Natural killer cell (primary cell): ENCODE measurements at regions not wholly inside any gene's neighbourhood (a gene's known extent, or its start where the extent isn't known, plus 50 kb on each side); places are given as distances from the start of the nearest gene placed in this dataset.

Source experiments
- ATAC-seq, 3 donors: fragments of 150-1000 bp in 2 of 3; fragments of 200-7000 bp in 1 of 3; cut with Tn5 transposase; 1 replicate in 1 of 3; 2 replicates in 2 of 3; pipeline ENCODE4 v1.10.0; 2021; ENCODE audit warnings: mild to moderate bottlenecking in 2 of 3, moderate library complexity in 2 of 3
- DNase-seq, 2 donors: peaks; one replicate each; pipeline versions ENCODE4 v3.0.0 to v3.0.0-alpha.2; 2013 to 2021; ENCODE audit warnings: mixed read lengths in 1 of 2
- H3K27ac ChIP-seq: one replicate; pipeline ENCODE4 v1.5.1; 2013; ENCODE audit warnings: mild to moderate bottlenecking, low read length
- H3K27me3 ChIP-seq: one replicate; pipeline ENCODE4 v1.6.1; 2013; ENCODE audit warnings: low read length; ENCODE audit not compliant: control insufficient read depth, insufficient read depth
- H3K36me3 ChIP-seq: one replicate; pipeline ENCODE4 v1.6.1; 2013; ENCODE audit warnings: low read length; ENCODE audit not compliant: control insufficient read depth, insufficient read depth
- H3K4me1 ChIP-seq: one replicate; pipeline ENCODE4 v1.6.1; 2013; ENCODE audit warnings: low read length; ENCODE audit not compliant: control insufficient read depth, insufficient read depth
- H3K4me3 ChIP-seq: one replicate; pipeline ENCODE4 v1.5.1; 2013; ENCODE audit warnings: low read length
- H3K9me3 ChIP-seq: one replicate; pipeline ENCODE4 v1.6.1; 2013; ENCODE audit warnings: low read length; ENCODE audit not compliant: control insufficient read depth, insufficient read depth
- H3K27ac Mint-ChIP-seq, 2 donors: one replicate each; pipeline ENCODE4 v1.8.0; 2022; ENCODE audit warnings: mild to moderate bottlenecking in 2 of 2, mixed read lengths in 2 of 2, moderate library complexity in 1 of 2
- H3K27me3 Mint-ChIP-seq, 2 donors: one replicate each; pipeline ENCODE4 v1.8.0; 2022; ENCODE audit warnings: low read depth in 2 of 2, mixed read lengths in 2 of 2
- H3K36me3 Mint-ChIP-seq: one replicate; pipeline ENCODE4 v1.8.0; 2022; ENCODE audit warnings: mixed read lengths
- H3K4me1 Mint-ChIP-seq, 2 donors: one replicate each; pipeline ENCODE4 v1.8.0; 2022; ENCODE audit warnings: mixed read lengths in 2 of 2
- H3K4me3 Mint-ChIP-seq: one replicate; pipeline ENCODE4 v1.8.0; 2022; ENCODE audit warnings: mild to moderate bottlenecking, moderate library complexity, mixed read lengths
- H3K9me3 Mint-ChIP-seq, 2 donors: one replicate each; pipeline ENCODE4 v1.8.0; 2022; ENCODE audit warnings: mixed read lengths in 2 of 2
- CTCF ChIP-seq: fragments of 200-600 bp; IDR thresholded peaks from one replicate; pipeline ENCODE4 v1.8.0; 2022; ENCODE audit warnings: antibody characterized with exemption
- WGBS: methylation state at CpG from one replicate; pipeline ENCODE4 v1.1.7; 2013; ENCODE audit warnings: missing lambda C conversion rate; ENCODE audit not compliant: insufficient coverage; 5-methylcytosine and 5-hydroxymethylcytosine counted together
- intact Hi-C: fragments of 100-400 bp; cut with micrococcal nuclease; formaldehyde crosslinking; loops from one replicate; pipeline ENCODE4 v1.14.2; 2022

- Histone ChIP-seq H3K27me3 (no peaks in the 10 kb centered on the region), H3K27ac (no peak overlapping the region), H3K4me3 (no peak overlapping the region), H3K36me3 (no peaks in the 10 kb centered on the region), H3K9me3 (no peaks in the 10 kb centered on the region), H3K4me1 (peaks cover under 1% of the 10 kb centered on the region)
- Mint-ChIP-seq H3K4me3 (no peak overlapping the region), H3K36me3 (no peaks in the 10 kb centered on the region), H3K9me3 (no peaks in the 10 kb centered on the region), H3K27me3 (peaks cover 25 to 41% of the 10 kb centered on the region in 2 donors), H3K4me1 (peaks cover 0 to 6% of the 10 kb centered on the region in 2 donors), H3K27ac (no peak overlapping the region)
- TF ChIP-seq CTCF: no peak
- intact Hi-C loops: no loop called here
- no peak for ATAC-seq
- no peak for DNase-seq
- 96% methylated on average over 10 of the region's 11 CpGs for WGBS
These were observed 179.0 kb downstream of the LPIN1 start for GRCh38 chr2:11925295-11926066.

GRCh38 chr2:11930211-11930761 is 183.9 kb downstream of the LPIN1 start:
- peaks cover 18 to 28% of the 10 kb centered on the region in 2 donors for H3K27me3 Mint-ChIP-seq
- no peak overlapping the region for H3K4me3 Mint-ChIP-seq
- ATAC-seq (no peak), DNase-seq (no peak)
- Histone ChIP-seq H3K36me3 (no peaks in the 10 kb centered on the region), H3K4me3 (no peak overlapping the region), H3K27me3 (no peaks in the 10 kb centered on the region), H3K27ac (no peak overlapping the region), H3K4me1 (peaks cover 3% of the 10 kb centered on the region), H3K9me3 (no peaks in the 10 kb centered on the region)
- no peak overlapping the region for H3K27ac Mint-ChIP-seq
- TF ChIP-seq CTCF: no peak
- no peaks in the 10 kb centered on the region for H3K36me3 Mint-ChIP-seq
- no peaks in the 10 kb centered on the region for H3K9me3 Mint-ChIP-seq
- peaks cover 7 to 13% of the 10 kb centered on the region in 2 donors for H3K4me1 Mint-ChIP-seq
- intact Hi-C loops: no loop called here
- 69% methylated on average over 11 of the region's 11 CpGs for WGBS

GRCh38 chr2:11932048-11932512 is 185.6 kb downstream of the LPIN1 start:
- Histone ChIP-seq H3K4me3 (no peak overlapping the region), H3K27ac (no peak overlapping the region), H3K36me3 (no peaks in the 10 kb centered on the region), H3K4me1 (peaks cover 3% of the 10 kb centered on the region), H3K27me3 (no peaks in the 10 kb centered on the region), H3K9me3 (no peaks in the 10 kb centered on the region)
- intact Hi-C loops: no loop called here
- Mint-ChIP-seq H3K27ac (no peak overlapping the region), H3K9me3 (no peaks in the 10 kb centered on the region), H3K36me3 (no peaks in the 10 kb centered on the region), H3K4me3 (no peak overlapping the region), H3K4me1 (peaks cover 7 to 13% of the 10 kb centered on the region in 2 donors), H3K27me3 (peaks cover 18 to 27% of the 10 kb centered on the region in 2 donors)
- ATAC-seq: no peak
- WGBS: 86% methylated on average over 7 of the region's 7 CpGs
- no peak for DNase-seq
- no peak for TF ChIP-seq CTCF
